Suppressor macrophage (primary cell): ENCODE measurements at regions not wholly inside any gene's neighbourhood (a gene's known extent, or its start where the extent isn't known, plus 50 kb on each side); places are given as distances from the start of the nearest gene placed in this dataset.

Experiments used
- DNase-seq, 4 experiments: peaks; one replicate each; pipeline ENCODE4 v3.0.0-alpha.2; 2020 to 2022

DNA sequence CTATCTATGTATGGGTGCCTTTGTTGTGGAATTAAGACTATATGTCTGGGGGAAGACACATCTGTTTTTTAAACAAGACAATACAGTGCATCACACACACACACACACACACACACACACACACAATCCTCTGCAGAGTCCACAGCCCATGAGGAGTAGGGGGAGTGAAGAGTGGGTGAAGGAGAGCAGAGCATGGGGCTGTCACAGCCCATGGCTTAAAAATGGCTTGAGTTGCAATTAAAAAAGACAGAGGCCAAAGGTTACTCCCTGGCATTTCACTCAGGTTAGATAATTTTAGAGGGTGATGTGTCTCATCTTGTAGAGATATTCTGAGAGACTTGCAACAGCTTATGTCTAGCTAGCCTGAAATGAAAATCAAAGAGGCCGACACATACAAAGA is 176.5 kb upstream of the PLXNA2 start:
- DNase-seq = no peak

DNA sequence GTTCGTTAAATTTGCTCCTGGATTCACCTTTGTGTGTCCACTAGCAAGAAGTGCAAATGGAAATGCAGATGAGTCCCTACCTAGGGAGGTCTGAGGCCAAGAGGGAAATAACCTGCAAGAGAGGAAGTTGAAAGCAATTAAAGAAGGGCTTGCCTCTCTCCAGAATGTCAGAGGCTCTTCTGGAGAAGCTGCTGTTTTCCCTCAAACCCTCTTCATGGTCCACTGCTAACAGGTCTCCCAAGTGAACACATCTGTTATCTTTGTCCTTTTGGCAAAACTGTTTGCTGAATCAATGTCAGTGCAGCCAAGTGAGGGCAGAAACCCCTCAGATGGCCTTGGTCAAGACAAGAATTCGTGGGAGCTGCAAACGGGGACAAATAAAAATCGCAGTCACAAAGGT is 177.3 kb upstream of the PLXNA2 start:
- DNase-seq = no peak

DNA sequence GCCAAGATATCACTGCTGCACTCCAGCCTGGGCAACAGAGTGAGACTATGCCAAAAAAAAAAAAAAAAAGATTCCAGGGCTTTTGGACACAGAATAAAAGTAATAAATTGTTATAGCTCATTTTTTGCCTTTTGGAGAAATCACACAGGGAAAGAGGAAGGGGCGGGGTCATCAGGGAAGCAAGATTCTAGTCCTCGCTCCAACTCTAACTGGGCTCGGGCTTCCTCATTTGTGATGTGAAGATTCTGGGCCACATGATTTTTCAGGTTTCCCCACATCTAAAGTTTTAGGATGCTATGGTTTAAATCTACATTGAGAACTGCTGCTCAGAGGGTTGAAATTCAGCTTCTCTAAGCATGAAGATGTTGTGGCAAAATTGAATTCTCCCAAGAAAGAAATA is 179.3 kb upstream of the PLXNA2 start:
- DNase-seq = peak; percentile 61 to 78 (median 66)

DNA sequence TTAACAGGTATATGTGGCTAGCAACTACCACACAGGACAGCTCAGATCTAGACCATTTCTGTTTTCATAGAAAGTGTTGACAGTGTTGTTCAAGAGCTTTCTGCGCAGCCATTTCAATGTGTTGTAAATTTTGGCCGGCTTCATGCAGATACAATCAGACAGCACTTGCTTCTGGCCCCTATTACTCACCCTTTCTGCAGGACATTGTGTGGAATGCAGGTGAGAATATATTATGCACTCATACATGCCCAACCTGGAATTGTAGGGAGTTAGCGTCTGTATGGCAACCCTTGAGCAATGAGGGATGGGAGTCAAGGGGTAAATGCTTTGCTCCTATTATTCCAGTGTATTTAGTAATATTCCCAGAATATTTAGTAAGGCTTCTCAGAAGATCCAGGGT is 180.9 kb upstream of the PLXNA2 start:
- no peak for DNase-seq

DNA sequence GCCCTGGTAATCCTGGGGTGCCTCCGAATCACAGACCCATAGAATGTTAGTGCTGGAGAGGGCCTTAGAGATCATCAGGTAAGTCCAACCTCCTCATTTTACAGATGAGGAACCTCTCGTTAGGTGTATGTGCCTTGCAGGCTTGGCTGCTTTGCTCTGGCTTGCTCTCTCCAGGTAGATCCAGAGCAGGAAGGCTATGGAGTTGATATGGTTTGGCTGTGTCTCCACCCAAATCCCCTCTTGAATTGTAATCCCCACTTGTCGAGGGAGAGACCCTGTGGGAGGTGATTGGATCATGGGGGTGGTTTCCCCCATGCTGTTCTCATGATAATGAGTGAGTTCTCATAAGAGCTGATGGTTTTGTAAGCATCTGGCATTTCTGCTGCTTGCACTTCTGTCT is 186.0 kb upstream of the PLXNA2 start:
- DNase-seq = no peak

DNA sequence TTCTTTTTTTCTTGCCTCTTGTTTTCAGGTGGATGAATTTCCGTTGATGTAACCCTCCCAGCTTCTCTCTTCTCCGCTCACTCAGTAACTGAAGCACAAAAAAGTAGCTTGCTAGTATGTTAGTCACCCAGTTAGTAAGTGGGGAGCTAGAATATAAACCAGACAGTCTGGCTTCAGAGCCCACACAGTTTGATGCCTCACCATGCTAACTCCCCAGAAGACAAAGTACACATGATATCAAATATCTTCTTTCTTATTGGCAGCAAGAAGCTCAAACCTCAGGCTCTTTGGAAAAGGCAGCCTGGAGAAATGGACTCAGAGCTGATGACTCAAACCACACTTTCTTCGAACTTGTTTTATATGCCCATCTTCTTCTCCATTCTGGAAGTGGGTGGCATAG is 187.5 kb upstream of the PLXNA2 start:
- DNase-seq = no peak

DNA sequence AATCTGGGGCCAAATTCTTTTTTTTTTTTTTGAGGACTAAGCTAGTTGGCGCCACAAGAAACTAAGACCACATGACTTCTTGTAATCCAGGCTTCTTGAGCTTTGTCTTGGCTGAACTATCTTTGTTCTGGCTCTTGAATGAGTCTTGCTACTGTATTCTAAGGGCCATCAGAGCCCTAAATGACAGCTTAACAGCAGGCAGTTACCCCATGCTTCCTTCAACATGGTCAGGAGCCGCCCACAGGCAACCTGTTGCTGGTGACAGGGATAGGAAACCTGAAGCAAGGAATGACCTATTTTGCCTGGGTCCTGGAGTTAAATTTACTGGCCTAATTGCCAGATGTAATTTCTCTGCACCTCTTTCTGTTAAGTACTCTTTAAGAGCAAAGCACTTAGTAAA is 188.2 kb upstream of the PLXNA2 start:
- no peak for DNase-seq

DNA sequence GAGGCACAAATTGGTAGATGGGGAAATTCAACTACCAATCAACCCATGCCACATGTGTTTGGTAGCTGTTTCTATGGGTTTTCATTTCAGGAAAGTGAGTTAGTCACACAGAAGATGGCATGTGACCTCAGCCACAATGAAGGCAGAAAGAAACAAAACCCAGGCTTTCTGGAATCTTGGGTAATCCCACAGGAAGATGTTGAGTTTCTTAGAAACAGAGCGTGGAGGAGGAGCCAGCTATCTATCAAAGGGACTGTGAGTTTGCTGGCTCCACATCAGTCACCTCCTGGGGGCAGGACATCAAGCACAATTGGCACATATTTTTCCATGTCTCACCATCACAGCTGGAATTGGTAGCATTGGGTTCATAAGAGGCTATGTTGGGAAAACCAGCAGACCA is 188.9 kb upstream of the PLXNA2 start:
- DNase-seq = no peak

DNA sequence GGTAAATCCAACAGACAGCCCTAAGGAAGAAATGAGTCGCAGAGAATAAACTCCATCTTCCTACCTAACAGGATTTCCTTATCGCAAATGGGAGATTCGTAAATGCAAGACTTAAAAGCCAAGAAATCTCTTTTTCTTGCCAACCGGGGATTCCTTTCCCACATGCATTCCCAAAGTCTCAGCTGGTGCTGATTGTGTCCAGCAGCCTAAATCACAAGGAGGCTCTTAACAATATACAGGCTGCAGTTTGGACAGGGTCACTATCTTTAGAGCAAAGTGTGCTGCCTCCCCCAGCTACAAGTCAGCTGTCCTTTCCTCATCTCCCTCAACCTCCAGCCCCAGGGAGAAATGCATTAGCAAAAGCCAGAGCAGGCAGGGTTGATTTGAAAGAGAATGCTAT is 189.8 kb upstream of the PLXNA2 start:
- DNase-seq = no peak

DNA sequence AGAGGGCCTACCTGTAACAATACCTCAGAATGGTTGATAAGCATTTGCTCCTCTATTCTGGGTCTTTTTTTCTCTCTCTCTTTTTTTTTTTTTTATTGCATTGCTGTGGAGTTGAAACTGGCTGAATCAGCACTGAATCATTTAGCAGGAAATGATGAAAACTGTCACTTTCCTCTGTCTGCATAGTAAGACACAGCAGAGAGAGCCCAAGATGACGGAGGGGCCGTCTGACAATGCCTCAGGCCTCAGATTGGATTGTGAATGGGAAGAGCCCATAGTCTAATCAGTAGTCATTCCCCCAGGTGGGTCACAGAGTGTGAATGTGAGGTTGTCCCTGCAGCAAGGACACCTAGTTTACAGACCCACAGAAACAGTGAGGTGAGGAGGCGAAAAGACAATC is 193.2 kb upstream of the PLXNA2 start:
- peak; percentile 21 to 59 (median 31) for DNase-seq

DNA sequence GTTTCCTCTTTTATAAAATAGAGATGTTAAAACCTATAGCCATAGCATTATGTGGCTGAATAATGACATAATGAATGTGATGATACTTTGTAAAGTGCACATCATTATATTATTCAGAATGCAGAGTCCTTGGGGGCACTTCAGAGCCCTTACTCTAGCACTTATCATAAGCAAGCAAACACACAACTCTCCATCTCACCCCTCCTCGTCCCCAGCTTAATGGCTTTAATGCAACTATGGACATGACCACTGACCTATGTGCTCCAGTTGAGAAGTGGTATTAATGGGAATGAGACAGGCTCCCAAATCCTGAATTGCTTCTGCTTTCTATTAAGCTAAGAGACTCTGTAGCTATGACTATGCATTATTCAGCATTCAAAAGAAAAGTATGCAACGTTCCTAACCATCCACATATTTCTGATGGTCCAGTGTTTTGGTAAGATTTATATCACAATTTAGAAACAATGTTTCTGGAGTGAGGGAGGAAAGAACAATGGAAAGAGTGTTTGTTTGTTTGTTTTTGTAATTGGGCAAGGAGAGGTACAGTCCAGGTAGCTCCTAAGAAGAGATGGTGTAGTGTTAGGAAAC is 194.0 kb upstream of the PLXNA2 start:
- DNase-seq = no peak

DNA sequence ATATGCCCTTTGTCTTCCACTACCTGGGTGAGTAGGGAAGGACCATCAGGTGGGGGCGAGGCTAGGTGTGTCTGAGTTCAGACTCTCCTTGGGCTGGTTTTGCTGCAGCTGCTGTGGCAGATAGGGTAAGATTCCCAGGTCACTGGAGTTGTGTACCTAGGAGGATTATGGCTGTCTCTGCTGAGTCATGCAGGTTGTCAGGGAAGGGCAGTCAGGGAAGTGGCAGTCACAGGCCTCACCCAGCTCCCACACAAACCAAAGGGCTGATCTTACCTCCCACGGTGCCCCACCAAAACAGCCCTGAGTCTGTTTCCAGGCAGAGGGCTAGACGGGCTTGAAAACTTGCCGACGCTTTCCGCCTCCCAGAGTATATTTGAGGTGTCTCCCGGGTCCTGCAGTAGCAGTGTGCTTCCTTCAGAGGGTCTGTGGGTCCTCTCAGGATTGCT is 201.6 kb upstream of the PLXNA2 start:
- DNase-seq = peak in 2 of 4 experiments; percentile 11 to 18

DNA sequence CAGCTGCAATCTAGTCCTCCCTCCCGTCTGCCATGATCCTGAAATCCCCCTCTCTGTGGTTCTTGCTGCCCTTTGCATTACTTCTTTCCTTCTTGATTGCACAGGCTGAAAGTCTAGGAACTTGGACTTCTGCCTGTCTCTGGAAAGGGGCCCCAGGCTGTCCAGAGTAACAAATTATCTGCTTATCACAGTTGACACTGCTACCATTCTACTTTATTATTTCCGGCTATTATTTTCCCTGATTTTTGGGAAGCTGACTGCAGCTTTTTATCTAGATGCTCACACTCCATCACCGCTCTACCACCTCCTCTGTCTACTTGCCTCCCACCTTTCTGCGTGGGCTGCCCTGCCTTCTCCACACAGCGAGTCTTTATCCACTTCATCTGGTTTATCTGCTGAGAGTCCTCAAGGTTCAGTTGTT is 202.1 kb upstream of the PLXNA2 start:
- no peak for DNase-seq

DNA sequence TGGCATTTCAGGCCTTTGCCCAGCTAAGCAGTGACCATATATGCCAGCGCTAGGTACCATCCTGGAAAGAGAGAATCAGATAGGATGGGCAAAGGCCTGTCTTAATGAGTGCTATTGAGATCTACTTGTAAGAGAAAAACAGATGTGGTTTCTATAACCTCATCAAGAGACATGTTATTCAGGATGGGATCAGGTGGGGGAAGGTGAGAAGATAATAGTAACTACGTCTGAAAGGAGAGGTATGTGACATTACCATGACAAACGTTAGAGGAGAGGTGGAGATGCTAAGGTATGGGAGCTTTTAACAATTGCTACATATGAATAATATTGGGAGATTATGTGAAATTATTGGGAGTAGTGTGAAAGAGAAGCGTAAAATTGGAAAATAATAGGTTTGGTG is 204.2 kb upstream of the PLXNA2 start:
- DNase-seq = no peak

DNA sequence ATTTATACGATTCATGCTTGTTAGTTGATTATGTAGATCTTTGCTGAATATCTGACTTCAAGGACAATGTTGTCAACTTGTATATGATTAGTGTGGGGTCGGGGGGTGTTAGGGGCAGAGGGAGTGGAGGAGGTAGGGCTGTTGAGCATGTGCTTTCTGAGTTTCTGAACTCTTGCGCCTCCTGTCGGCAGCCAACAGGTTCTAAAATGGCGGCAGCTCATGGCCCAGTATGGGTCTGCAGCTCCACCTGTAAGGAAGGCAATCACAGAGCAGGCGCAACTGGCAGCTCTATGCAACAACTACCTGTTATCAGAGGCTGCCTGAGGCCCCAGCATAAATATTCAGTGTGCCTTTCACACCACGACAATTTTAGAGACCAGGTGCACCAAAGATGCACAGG is 205.8 kb upstream of the PLXNA2 start:
- DNase-seq = no peak

DNA sequence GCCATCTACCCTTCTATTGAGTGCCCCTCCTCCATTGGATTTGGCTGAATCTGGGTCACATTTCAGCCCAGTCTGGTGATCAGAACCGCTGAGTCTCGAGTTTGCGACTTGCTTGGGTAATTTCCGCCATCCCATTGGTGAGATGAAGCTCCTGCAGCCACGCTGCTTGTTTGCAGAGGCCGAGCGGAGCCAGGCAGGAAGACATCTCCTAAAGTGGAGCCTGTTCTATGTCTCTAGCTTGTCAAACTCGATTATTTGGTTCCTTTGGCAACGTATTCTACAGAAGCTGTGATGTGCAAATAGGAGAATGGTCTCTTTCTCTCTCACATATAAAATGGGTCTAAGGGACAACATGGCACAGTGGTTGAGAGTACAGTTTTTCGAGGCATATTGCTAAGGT is 206.8 kb upstream of the PLXNA2 start:
- DNase-seq = no peak

DNA sequence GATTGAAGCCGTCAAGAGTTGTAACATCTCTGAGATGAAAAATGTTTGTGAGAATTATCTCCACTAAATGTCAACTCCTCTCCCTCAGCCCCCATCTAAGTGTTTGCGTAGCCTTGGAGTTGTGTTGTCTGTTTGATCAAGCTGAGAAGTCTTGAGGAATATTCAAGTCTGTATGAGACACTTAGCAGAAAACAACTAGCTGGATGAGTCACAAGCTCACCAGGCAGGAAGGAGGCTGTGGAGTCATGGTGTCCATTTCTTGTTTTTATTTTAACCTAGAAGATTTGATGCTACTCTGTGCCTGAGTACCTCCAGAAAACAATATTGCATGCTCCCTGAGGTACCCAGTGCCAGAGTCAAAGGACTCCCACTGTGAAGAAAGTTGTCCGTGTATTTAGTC is 211.6 kb upstream of the PLXNA2 start:
- DNase-seq = no peak

DNA sequence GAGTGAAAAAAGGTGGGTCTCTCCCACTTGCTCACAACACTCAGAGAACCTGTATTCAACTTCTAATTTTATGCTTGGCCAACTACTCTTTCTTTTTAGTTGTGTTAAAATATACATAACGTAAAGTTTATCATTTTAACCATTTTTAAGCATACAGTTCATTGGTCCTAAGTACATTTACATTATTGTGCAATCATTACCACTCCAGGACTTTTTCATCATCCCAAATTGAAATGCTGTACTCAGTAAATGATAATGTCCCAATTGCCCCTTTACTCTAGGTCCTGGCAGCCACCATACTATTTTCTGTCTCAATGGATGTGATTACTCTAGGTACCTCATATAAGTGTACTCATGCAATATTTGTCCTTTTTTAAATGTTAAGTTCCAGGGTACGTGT is 212.3 kb upstream of the PLXNA2 start:
- no peak for DNase-seq

DNA sequence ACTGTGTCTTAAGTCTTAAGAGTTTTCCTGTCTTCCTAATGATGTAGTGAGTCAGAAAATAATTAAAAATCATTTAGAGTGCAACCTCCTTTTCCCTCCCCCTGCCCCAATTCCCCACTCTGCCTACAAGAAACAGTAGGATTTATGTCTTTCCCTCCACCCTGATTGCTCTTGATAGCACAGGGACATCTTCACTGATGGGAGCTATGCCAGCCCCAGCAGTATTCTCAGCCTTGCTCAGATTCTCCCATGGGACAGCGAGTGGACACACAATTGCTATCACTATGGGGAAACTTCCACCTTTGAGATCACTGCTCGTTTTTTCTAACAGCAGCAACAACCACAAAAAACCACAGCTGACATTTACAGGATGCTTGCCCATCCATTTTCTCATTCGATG is 216.6 kb upstream of the PLXNA2 start:
- no peak for DNase-seq

DNA sequence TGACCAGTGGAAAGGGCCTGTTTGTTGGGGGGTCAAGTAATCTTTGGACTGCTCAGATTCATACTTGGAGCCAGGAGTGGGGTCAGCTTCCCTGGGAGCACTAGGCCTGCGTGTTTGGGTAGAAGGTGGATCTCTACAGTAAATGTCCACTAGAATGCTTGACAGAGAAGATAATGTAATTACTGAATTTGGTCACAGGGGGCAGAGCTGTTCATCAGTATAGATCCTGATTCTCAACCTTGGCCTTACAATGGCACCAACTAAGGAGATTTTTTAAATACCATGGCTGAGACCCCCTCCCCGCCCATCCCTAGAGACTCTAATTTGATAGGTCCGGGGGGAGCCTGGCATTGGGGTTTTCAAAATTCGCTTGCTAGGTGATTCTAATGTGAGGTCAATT is 217.5 kb upstream of the PLXNA2 start:
- DNase-seq = peak in 1 of 4 experiments; percentile 17

DNA sequence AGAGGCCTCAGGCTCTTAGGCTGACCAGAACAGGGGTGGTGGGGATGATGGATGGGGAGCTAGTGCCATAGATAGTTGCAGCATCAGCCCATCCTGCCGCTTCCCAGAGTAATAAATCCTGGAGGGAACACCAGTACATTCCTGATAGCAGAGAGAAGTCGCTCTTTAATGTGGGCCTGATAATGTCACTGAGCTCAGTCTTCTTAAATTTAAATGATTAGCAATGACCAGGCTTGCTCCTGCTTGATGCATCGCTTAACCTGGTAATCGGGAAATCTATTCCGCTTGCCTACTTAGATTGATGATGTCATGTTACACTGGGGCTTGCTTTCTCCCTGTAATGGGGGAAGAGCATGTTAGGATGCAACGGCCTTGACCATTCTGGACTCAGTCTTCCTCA is 218.6 kb upstream of the PLXNA2 start:
- DNase-seq = no peak

DNA sequence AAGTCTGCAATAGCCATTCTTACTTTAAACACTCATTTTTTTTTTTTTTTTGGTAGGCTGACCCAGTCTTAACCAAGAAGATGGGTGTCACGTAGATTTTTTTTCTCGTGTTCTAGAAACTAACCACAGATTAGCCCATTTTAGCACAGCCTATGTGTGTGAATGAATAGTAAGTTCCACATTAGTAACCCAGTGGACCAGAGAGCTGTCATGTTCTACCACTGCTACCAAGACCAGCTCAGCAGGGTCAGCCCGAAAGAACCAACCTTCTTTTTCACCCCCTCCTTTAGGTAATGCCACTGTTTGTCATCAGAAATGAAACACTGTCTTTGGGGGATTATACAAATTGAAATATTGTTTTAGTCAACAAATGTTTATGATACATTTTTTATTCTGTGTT is 221.1 kb upstream of the PLXNA2 start:
- DNase-seq = no peak

DNA sequence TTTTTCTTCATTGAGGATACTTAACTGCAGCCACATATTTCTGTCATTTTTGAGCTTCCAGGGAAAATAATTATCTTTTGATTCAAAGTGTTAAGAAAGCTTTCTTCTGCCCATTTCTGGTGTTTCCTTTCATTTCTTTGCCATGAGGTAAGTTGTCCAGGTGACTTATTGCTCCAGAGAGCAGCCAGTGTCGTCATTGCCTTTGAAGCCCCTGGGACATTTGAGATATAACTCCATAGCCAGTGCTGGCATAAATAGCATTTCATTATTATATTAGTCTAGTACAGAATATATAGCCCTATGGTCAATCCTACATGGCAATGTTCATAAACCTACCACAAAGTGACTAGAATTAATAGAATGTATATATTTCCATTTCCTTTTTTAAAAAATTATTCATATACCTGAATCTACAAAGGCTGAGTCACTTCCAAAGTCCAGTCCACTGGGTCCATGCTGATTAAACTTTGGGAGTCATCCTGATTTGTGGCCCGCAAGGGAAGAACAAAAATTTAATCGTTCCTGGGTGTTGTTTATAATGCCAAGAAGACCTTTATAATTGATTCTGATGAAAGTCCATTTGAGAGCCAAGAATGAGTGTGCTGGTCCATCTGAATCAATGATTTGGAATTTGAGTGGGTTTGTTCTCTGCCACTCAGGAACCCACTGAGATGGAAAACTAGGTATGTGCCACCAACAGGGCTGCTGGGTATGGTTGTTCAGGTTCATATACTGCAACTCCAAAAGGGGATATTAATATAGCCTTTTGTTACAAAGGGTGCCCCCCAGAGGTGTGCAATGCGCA is 221.8 kb upstream of the PLXNA2 start:
- DNase-seq = no peak

DNA sequence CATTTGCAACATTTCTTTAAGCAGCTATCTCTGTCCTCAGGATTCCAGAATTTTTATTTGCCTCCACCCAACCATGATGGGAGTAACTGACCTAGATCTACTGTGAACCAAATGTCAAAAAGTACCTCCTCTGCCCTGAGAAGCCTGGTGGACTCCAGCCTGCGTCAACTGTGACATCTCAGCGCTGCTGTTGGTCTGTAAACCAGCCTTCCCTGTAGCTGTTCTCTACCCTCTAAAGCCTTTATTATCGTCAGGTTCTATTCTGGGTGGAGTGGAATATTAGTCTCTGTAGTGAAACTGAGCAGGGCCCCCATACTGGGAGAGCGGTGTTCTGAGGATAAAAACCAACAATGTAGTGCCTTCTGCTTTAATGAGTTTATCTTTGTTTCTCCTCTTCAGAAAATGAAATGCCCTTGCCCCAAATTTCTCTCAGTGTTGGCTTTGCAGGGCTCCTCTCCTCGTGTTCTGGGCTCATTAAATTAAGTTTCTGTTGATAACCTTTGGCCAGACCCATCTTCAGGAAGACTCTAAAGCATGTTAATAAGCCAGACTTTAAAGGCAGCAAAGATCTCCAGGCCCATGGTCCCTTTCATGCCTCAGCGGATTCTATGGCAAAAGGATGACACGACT is 223.1 kb upstream of the PLXNA2 start:
- no peak for DNase-seq
